AG09309 (cell line): ENCODE measurements at regions not wholly inside any gene's neighbourhood (a gene's known extent, or its start where the extent isn't known, plus 50 kb on each side); places are given as distances from the start of the nearest gene placed in this dataset.
"Not testable (repeated sequence)": the region's sequence is repeated elsewhere in the genome, so short reads cannot be mapped to it uniquely, and the experiment has no call there.

Experiments used
- DNase-seq: peaks from one replicate; pipeline ENCODE4 v3.0.0-alpha.2; 2010; ENCODE audit warnings: low read depth
- H3K4me3 ChIP-seq: 2 replicates; pipeline ENCODE4 v1.5.1; 2011; ENCODE audit warnings: mild to moderate bottlenecking, low read depth, low read length, moderate library complexity; ENCODE audit not compliant: control insufficient read depth
- TF ChIP-seq, protein P1 (sequence below): IDR thresholded peaks from 2 replicates; pipeline ENCODE4 v1.5.1; 2011; ENCODE audit warnings: mild to moderate bottlenecking, low read depth, low read length, inconsistent platforms; ENCODE audit not compliant: insufficient read depth, control insufficient read depth; ENCODE audit errors: missing control alignments

- TF ChIP-seq, protein P1, sequence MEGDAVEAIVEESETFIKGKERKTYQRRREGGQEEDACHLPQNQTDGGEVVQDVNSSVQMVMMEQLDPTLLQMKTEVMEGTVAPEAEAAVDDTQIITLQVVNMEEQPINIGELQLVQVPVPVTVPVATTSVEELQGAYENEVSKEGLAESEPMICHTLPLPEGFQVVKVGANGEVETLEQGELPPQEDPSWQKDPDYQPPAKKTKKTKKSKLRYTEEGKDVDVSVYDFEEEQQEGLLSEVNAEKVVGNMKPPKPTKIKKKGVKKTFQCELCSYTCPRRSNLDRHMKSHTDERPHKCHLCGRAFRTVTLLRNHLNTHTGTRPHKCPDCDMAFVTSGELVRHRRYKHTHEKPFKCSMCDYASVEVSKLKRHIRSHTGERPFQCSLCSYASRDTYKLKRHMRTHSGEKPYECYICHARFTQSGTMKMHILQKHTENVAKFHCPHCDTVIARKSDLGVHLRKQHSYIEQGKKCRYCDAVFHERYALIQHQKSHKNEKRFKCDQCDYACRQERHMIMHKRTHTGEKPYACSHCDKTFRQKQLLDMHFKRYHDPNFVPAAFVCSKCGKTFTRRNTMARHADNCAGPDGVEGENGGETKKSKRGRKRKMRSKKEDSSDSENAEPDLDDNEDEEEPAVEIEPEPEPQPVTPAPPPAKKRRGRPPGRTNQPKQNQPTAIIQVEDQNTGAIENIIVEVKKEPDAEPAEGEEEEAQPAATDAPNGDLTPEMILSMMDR, result no peak
- no peak for DNase-seq
- H3K4me3 ChIP-seq, result no peak overlapping the region
These were observed 385.3 kb upstream of the RIOK2 start for GRCh38 chr5:97568382-97568781.

- no peak overlapping the region for H3K4me3 ChIP-seq
- DNase-seq, result no peak
- TF ChIP-seq, protein P1, result no peak
These were observed 387.2 kb upstream of the RIOK2 start for GRCh38 chr5:97570242-97570641.

DNA sequence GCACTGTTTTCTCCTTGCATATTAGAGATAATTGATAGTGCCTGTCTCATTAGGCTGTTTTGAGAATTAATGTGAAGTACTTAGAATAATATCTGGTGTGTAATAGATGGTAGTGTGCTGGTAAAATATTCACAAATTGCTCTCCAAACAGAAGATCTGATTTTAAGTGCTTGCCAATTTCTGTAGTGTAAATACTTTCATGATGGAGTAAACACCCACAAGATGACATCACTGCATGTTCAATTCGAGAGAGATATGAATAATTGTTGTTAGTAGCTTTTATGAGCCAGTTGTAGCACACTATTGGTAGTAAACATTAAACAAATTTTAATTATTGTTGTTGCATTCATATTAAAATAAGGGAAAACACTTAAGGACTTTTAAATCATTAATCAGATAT, 392.3 kb upstream of the RIOK2 start:
- no peak for DNase-seq
- H3K4me3 ChIP-seq, result no peak overlapping the region
- TF ChIP-seq, protein P1, result no peak

- DNase-seq, result no peak
- no peak overlapping the region for H3K4me3 ChIP-seq
- TF ChIP-seq, protein P1, result no peak
These were observed 393.9 kb upstream of the RIOK2 start for GRCh38 chr5:97576956-97577355.

GRCh38 chr5:97579977-97580376, 396.9 kb upstream of the RIOK2 start:
- not testable (repeated sequence) for DNase-seq, H3K4me3 ChIP-seq

DNA sequence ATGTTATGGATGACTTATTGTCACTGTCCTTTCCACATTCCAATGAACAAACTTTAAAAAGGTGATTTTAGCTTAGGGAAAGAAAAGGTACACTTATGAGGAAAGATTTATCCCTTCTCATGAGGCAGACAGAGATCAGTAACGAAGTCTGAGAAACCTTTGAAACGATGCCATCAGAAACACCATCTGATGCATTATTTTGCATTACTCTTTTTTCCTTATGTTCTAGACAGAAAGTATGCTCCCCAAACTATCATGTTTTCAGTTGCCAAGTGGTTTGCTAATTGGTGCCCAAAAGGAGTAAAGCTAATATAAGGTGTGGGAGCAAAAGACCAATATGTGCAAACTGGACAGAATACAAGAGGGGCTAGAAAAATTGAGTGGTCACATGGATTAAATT, 397.7 kb upstream of the RIOK2 start:
- DNase-seq, result no peak
- TF ChIP-seq, protein P1, result no peak
- H3K4me3 ChIP-seq, result no peak overlapping the region

DNA sequence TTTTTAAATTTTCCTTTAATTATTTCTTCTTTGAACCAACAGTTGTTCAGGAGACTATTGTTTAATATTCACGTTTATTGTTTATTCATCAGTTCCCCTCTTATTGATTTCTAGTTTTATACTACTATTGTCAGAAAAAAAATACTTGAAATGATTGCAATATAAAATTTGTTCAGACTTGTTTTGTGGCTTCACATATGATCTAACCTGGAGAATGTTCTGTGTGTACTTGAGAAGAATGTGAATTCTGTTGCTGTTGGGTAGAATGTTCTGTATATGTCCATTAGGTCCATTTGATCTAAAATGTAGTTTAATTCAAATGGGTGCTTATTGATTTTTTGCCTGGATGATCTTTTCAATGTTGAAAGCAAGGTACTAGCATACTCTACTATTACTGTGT, 408.7 kb upstream of the RIOK2 start:
- TF ChIP-seq, protein P1, result no peak
- H3K4me3 ChIP-seq, result no peak overlapping the region
- no peak for DNase-seq
